H9 (cell line): ENCODE measurements at regions not wholly inside any gene's neighbourhood (a gene's known extent, or its start where the extent isn't known, plus 50 kb on each side); places are given as distances from the start of the nearest gene placed in this dataset.

Experiments used
- DNase-seq: peaks from one replicate; pipeline ENCODE4 v3.0.0-alpha.2; 2017
- H2AFZ ChIP-seq: one replicate; pipeline ENCODE4 v1.6.1; 2013; ENCODE audit warnings: mild to moderate bottlenecking, low read length, control low read depth, moderate library complexity
- H2AK5ac ChIP-seq: 2 replicates; pipeline ENCODE4 v1.6.1; 2013; ENCODE audit warnings: low read length, control low read depth, mixed read lengths; ENCODE audit not compliant: insufficient read length
- H2BK120ac ChIP-seq: one replicate; pipeline ENCODE4 v1.6.1; 2013; ENCODE audit warnings: low read depth, mild to moderate bottlenecking, low read length, control low read depth, inconsistent platforms; ENCODE audit not compliant: poor library complexity, severe bottlenecking
- H2BK12ac ChIP-seq: 2 replicates; pipeline ENCODE4 v1.6.1; 2013; ENCODE audit warnings: low read length, control low read depth, mixed read lengths, low read depth; ENCODE audit not compliant: insufficient read length
- H2BK15ac ChIP-seq: 2 replicates; pipeline ENCODE4 v1.6.1; 2013; ENCODE audit warnings: low read depth, low read length, control low read depth
- H2BK20ac ChIP-seq: one replicate; pipeline ENCODE4 v1.6.1; 2013; ENCODE audit warnings: low read depth, mild to moderate bottlenecking, low read length, control low read depth, inconsistent platforms; ENCODE audit not compliant: poor library complexity, severe bottlenecking
- H2BK5ac ChIP-seq: 2 replicates; pipeline ENCODE4 v1.6.1; 2013; ENCODE audit warnings: low read length, control low read depth, mixed read lengths; ENCODE audit not compliant: insufficient read length
- H3K14ac ChIP-seq: 2 replicates; pipeline ENCODE4 v1.6.1; 2013; ENCODE audit warnings: low read length, control low read depth; ENCODE audit not compliant: insufficient read depth
- H3K18ac ChIP-seq: 2 replicates; pipeline ENCODE4 v1.6.1; 2013; ENCODE audit warnings: low read depth, mild to moderate bottlenecking, mixed read lengths, low read length, control low read depth; ENCODE audit not compliant: insufficient read length
- H3K23ac ChIP-seq: 2 replicates; pipeline ENCODE4 v1.6.1; 2013; ENCODE audit warnings: low read length, control low read depth, mixed read lengths, low read depth; ENCODE audit not compliant: insufficient read length
- H3K23me2 ChIP-seq: 2 replicates; pipeline ENCODE4 v1.6.1; 2013; ENCODE audit warnings: low read depth, mild to moderate bottlenecking, mixed read lengths, low read length, control low read depth; ENCODE audit not compliant: insufficient read length, poor library complexity, severe bottlenecking
- H3K27ac ChIP-seq: 2 replicates; pipeline ENCODE4 v1.5.1; 2013; ENCODE audit warnings: low read length, control low read depth, mixed read lengths, low read depth; ENCODE audit not compliant: insufficient read length
- H3K27me3 ChIP-seq: 2 replicates; pipeline ENCODE4 v1.6.1; 2013; ENCODE audit warnings: low read length, control low read depth, inconsistent platforms; ENCODE audit not compliant: insufficient read depth
- H3K4ac ChIP-seq: 2 replicates; pipeline ENCODE4 v1.6.1; 2013; ENCODE audit warnings: low read depth, mild to moderate bottlenecking, control low read depth, inconsistent platforms, low read length, moderate library complexity
- H3K4me1 ChIP-seq: 2 replicates; pipeline ENCODE4 v1.6.1; 2013; ENCODE audit warnings: low read length, control low read depth, inconsistent platforms; ENCODE audit not compliant: insufficient read depth
- H3K4me2 ChIP-seq: 2 replicates; pipeline ENCODE4 v1.6.1; 2013; ENCODE audit warnings: low read length, control low read depth, mixed read lengths; ENCODE audit not compliant: insufficient read length, insufficient read depth
- H3K56ac ChIP-seq: 2 replicates; pipeline ENCODE4 v1.6.1; 2013; ENCODE audit warnings: low read depth, mild to moderate bottlenecking, mixed read lengths, low read length, control low read depth; ENCODE audit not compliant: insufficient read length
- H3K79me1 ChIP-seq: 2 replicates; pipeline ENCODE4 v1.6.1; 2013; ENCODE audit warnings: low read depth, mild to moderate bottlenecking, moderate library complexity, low read length, control low read depth, inconsistent platforms; ENCODE audit not compliant: insufficient read depth, poor library complexity, severe bottlenecking
- H3K79me2 ChIP-seq: 2 replicates; pipeline ENCODE4 v1.6.1; 2013; ENCODE audit warnings: low read length, control low read depth, inconsistent platforms; ENCODE audit not compliant: insufficient read depth
- H3K9ac ChIP-seq: 2 replicates; pipeline ENCODE4 v1.6.1; 2013; ENCODE audit warnings: low read length, control low read depth, mixed read lengths; ENCODE audit not compliant: insufficient read length; ENCODE audit errors: extremely low read depth
- H3K9me3 ChIP-seq: one replicate; pipeline ENCODE4 v1.6.1; 2013; ENCODE audit warnings: low read depth, low read length, inconsistent platforms; ENCODE audit not compliant: control insufficient read depth
- H3T11ph ChIP-seq: one replicate; pipeline ENCODE4 v1.6.1; 2013; ENCODE audit warnings: mild to moderate bottlenecking, low read length, control low read depth, inconsistent platforms
- H4K20me1 ChIP-seq: one replicate; pipeline ENCODE4 v1.6.1; 2013; ENCODE audit not compliant: control insufficient read depth, insufficient read length, insufficient read depth
- H4K5ac ChIP-seq: 2 replicates; pipeline ENCODE4 v1.6.1; 2013; ENCODE audit warnings: low read depth, mild to moderate bottlenecking, mixed read lengths, low read length, control low read depth; ENCODE audit not compliant: insufficient read length
- H4K8ac ChIP-seq: replicated peaks from 2 replicates; pipeline ENCODE4 v1.6.1; 2013; ENCODE audit warnings: low read length, control low read depth, mixed read lengths, low read depth; ENCODE audit not compliant: insufficient read length
- H4K91ac ChIP-seq: 2 replicates; pipeline ENCODE4 v1.6.1; 2013; ENCODE audit warnings: low read depth, mild to moderate bottlenecking, moderate library complexity, mixed read lengths, low read length, control low read depth; ENCODE audit not compliant: insufficient read length
- H3K27ac Mint-ChIP-seq, 3 experiments: 2 replicates in 2 of 3; 3 replicates in 1 of 3; pipeline ENCODE4 v1.8.0; 2020 to 2021; ENCODE audit warnings: mixed read lengths in 3 of 3, mild to moderate bottlenecking in 1 of 3, moderate library complexity in 1 of 3
- H3K27me3 Mint-ChIP-seq: 2 replicates; pipeline ENCODE4 v1.8.0; 2021; ENCODE audit warnings: low read depth, mild to moderate bottlenecking, moderate library complexity, mixed read lengths
- H3K36me3 Mint-ChIP-seq, 3 experiments: 2 replicates in 2 of 3; 3 replicates in 1 of 3; pipeline ENCODE4 v1.8.0; 2020 to 2021; ENCODE audit warnings: low read depth in 3 of 3, mixed read lengths in 3 of 3; ENCODE audit not compliant: insufficient read depth in 1 of 3
- H3K4me1 Mint-ChIP-seq, 2 experiments: 2 replicates each; pipeline ENCODE4 v1.8.0; 2020; ENCODE audit warnings: mixed read lengths in 2 of 2
- H3K4me3 Mint-ChIP-seq, 2 experiments: 2 replicates in 1 of 2; 3 replicates in 1 of 2; pipeline ENCODE4 v1.8.0; 2020 to 2021; ENCODE audit warnings: mild to moderate bottlenecking in 2 of 2, mixed read lengths in 2 of 2, moderate library complexity in 1 of 2
- H3K9me3 Mint-ChIP-seq, 2 experiments: 2 replicates in 1 of 2; 3 replicates in 1 of 2; pipeline ENCODE4 v1.8.0; 2020; ENCODE audit warnings: mild to moderate bottlenecking in 2 of 2, mixed read lengths in 2 of 2, moderate library complexity in 1 of 2
- WGBS: extraction: QIAGEN DNeasy Blood & Tissue Kit; methylation state at CpG from one replicate; pipeline ENCODE4 v1.1.7; 2013; ENCODE audit warnings: missing lambda C conversion rate, low lambda C conversion rate, mixed read lengths; ENCODE audit not compliant: insufficient read length; ENCODE audit errors: extremely low coverage; 5-methylcytosine and 5-hydroxymethylcytosine counted together
- TF ChIP-seq, protein P1 (sequence below): fragments of 200-600 bp; sonication (generic); conservative IDR thresholded peaks from 3 replicates; pipeline ENCODE4 v1.8.0; 2021; ENCODE audit warnings: antibody characterized with exemption, mild to moderate bottlenecking

DNA sequence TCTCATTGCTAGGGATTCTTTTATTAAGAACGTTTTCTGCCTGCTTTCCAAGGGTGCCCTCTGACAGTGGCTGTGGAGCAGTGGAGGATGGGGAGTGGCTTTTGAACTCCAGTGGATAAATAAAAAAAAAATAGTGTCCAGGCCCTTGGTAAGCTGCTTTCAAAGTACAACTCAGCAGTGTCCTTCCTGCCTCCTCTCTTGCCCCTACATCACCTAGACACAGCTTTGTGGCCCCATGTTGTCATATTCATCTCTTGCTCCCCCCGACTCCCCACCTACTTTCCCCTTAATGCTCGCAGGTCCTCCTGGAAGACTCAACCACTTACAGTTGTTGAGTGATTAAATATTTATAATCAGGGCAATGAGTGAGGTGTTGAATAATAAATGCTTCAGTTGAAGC, 880.9 kb downstream of the BCL11B start:
- no CpG with 5 or more reads among the region's 3 CpGs for WGBS
- H3K56ac ChIP-seq = no peak overlapping the region
- H4K5ac ChIP-seq = no peak overlapping the region
- H3K4me2 ChIP-seq = no peak overlapping the region
- Mint-ChIP-seq H3K4me3 (no peak overlapping the region), H3K27ac (no peak overlapping the region), H3K36me3 (no peaks in the 10 kb centered on the region; a peak in 1 of 7 replicates), H3K27me3 (no peaks in the 10 kb centered on the region), H3K9me3 (peaks cover 0 to 5% of the 10 kb centered on the region in 2 experiments; a peak in 4 of 5 replicates), H3K4me1 (no peaks in the 10 kb centered on the region)
- H3K9me3 ChIP-seq = no peaks in the 10 kb centered on the region
- H2BK20ac ChIP-seq = no peak overlapping the region
- no peak overlapping the region for H2BK12ac ChIP-seq
- no peaks in the 10 kb centered on the region for H3K79me2 ChIP-seq
- no peaks in the 10 kb centered on the region for H3K79me1 ChIP-seq
- TF ChIP-seq, protein P1, sequence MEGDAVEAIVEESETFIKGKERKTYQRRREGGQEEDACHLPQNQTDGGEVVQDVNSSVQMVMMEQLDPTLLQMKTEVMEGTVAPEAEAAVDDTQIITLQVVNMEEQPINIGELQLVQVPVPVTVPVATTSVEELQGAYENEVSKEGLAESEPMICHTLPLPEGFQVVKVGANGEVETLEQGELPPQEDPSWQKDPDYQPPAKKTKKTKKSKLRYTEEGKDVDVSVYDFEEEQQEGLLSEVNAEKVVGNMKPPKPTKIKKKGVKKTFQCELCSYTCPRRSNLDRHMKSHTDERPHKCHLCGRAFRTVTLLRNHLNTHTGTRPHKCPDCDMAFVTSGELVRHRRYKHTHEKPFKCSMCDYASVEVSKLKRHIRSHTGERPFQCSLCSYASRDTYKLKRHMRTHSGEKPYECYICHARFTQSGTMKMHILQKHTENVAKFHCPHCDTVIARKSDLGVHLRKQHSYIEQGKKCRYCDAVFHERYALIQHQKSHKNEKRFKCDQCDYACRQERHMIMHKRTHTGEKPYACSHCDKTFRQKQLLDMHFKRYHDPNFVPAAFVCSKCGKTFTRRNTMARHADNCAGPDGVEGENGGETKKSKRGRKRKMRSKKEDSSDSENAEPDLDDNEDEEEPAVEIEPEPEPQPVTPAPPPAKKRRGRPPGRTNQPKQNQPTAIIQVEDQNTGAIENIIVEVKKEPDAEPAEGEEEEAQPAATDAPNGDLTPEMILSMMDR = no peak
- no peaks in the 10 kb centered on the region for H4K20me1 ChIP-seq
- H2BK120ac ChIP-seq = no peak overlapping the region
- no peak overlapping the region for H3K23ac ChIP-seq
- no peak overlapping the region for H4K91ac ChIP-seq
- no peak overlapping the region; the same call in 1 of the 2 replicates for H2BK15ac ChIP-seq
- H3K27ac ChIP-seq = no peak overlapping the region
- H3K18ac ChIP-seq = no peak overlapping the region
- DNase-seq = no peak
- no peak overlapping the region for H2BK5ac ChIP-seq
- no peak overlapping the region for H2AK5ac ChIP-seq
- H3K27me3 ChIP-seq = no peaks in the 10 kb centered on the region
- no peak overlapping the region for H3K14ac ChIP-seq
- no peaks in the 10 kb centered on the region for H3K4me1 ChIP-seq
- H4K8ac ChIP-seq = no peak overlapping the region
- H3K9ac ChIP-seq = no peak overlapping the region
- H3K23me2 ChIP-seq = no peaks in the 10 kb centered on the region
- no peak overlapping the region for H2AFZ ChIP-seq
- no peak overlapping the region for H3T11ph ChIP-seq
- H3K4ac ChIP-seq = no peak overlapping the region
